HCT116 (cell line): ENCODE measurements at regions not wholly inside any gene's neighbourhood (a gene's known extent, or its start where the extent isn't known, plus 50 kb on each side); places are given as distances from the start of the nearest gene placed in this dataset.

Source experiments
- ATAC-seq: fragments of 200-7000 bp; cut with Tn5 transposase; 2 replicates; pipeline ENCODE4 v1.9.1; 2020; ENCODE audit warnings: mild to moderate bottlenecking, moderate library complexity
- BruUV-seq: library from RNA; stranded (reverse); fragments of 400-500 nt; replicated peaks from 2 replicates; lab custom pipeline; 2021; lab: Mats Ljungman, UMichigan
- CTCF ChIA-PET: fragments of 300-600 bp; sonication (Branson Sonifier 250); formaldehyde crosslinking; loops from one replicate; lab custom pipeline; 2021; ENCODE audit warnings: antibody characterized with exemption; lab: Charles Lee
- POLR2A ChIA-PET: fragments of 300-600, 350-600 bp; sonication (Branson Sonifier 250); formaldehyde crosslinking; loops from one replicate; lab custom pipeline; 2021; ENCODE audit warnings: antibody characterized with exemption; lab: Charles Lee
- RAD21 ChIA-PET, 2 experiments: fragments of 300-600 bp; sonication (Branson Sonifier 250); formaldehyde crosslinking; loops; one replicate each; lab custom pipeline; 2023; ENCODE audit warnings: low total read pairs in 2 of 2; ENCODE audit not compliant: uncharacterized antibody in 2 of 2, unreplicated experiment in 2 of 2, low non-redundant PET in 1 of 2; lab: Charles Lee
- DNase-seq: peaks from one replicate; pipeline ENCODE4 v3.0.0-alpha.2; 2010; ENCODE audit warnings: low read depth, low spot score
- H2AFZ ChIP-seq: fragments of 200-600 bp; shearing (Covaris generic), sonication (generic); 2 replicates; pipeline ENCODE4 v1.6.1; 2017; ENCODE audit warnings: low read depth, mixed run types, mixed read lengths, antibody characterized with exemption, low read length; ENCODE audit not compliant: poor library complexity, severe bottlenecking
- H3K27ac ChIP-seq: 2 replicates; pipeline ENCODE4 v1.5.1; 2012; ENCODE audit warnings: low read depth, low read length
- H3K27me3 ChIP-seq: fragments of 200-600 bp; sonication (generic); 2 replicates; pipeline ENCODE4 v1.6.1; 2016; ENCODE audit warnings: mixed run types, low read length, mixed read lengths; ENCODE audit not compliant: insufficient read depth
- H3K36me3 ChIP-seq, 2 experiments: fragments of 200-500 bp in 1 of 2; fragments of 200-600 bp in 1 of 2; sonication (Bioruptor generic) in 1 of 2; sonication (generic) in 1 of 2; 2 replicates each; pipeline versions ENCODE4 v1.5.1 to v1.6.1; 2014 to 2016; ENCODE audit warnings: low read length in 2 of 2, inconsistent platforms in 1 of 2, mixed read lengths in 1 of 2, mixed run types in 1 of 2; ENCODE audit not compliant: insufficient read depth in 2 of 2, control insufficient read depth in 1 of 2
- H3K4me1 ChIP-seq, 2 experiments: fragments of 200-600 bp in 1 of 2; sonication (generic) in 1 of 2; 2 replicates each; pipeline versions ENCODE4 v1.5.1 to v1.6.1; 2012 to 2017; ENCODE audit warnings: low read length in 2 of 2, inconsistent platforms in 1 of 2, mild to moderate bottlenecking in 1 of 2, mixed read lengths in 1 of 2, mixed run types in 1 of 2, moderate library complexity in 1 of 2; ENCODE audit not compliant: insufficient read depth in 2 of 2, control insufficient read depth in 1 of 2
- H3K4me2 ChIP-seq: fragments of 200-600 bp; sonication (generic); 2 replicates; pipeline ENCODE4 v1.6.1; 2017; ENCODE audit warnings: mixed run types, low read length, mixed read lengths
- H3K4me3 ChIP-seq, 2 experiments: fragments of 200-600 bp in 1 of 2; sonication (generic) in 1 of 2; replicated peaks in 1 of 2; 2 replicates each; pipeline ENCODE4 v1.5.1; 2011 to 2016; ENCODE audit warnings: low read length in 2 of 2, control low read depth in 1 of 2, low read depth in 1 of 2, mild to moderate bottlenecking in 1 of 2, mixed read lengths in 1 of 2, mixed run types in 1 of 2
- H3K79me2 ChIP-seq: fragments of 200-600 bp; sonication (generic); 2 replicates; pipeline ENCODE4 v1.6.1; 2017; ENCODE audit warnings: mild to moderate bottlenecking, mixed run types, low read length, moderate library complexity, mixed read lengths; ENCODE audit not compliant: insufficient read depth
- H3K9ac ChIP-seq: fragments of 200-600 bp; sonication (generic); 2 replicates; pipeline ENCODE4 v1.6.1; 2016; ENCODE audit warnings: low read length, mixed read lengths
- H3K9me2 ChIP-seq: fragments of 200-600 bp; sonication (generic), shearing (Covaris generic); 2 replicates; pipeline ENCODE4 v1.6.1; 2017; ENCODE audit warnings: mixed run types, mild to moderate bottlenecking, moderate library complexity; ENCODE audit not compliant: insufficient read depth
- H3K9me3 ChIP-seq, 2 experiments: fragments of 200-500 bp in 1 of 2; fragments of 200-600 bp in 1 of 2; sonication (Bioruptor generic) in 1 of 2; sonication (generic) in 1 of 2; 2 replicates each; pipeline ENCODE4 v1.6.1; 2014 to 2017; ENCODE audit warnings: low read length in 2 of 2, mixed read lengths in 2 of 2, inconsistent platforms in 1 of 2, low read depth in 1 of 2, mild to moderate bottlenecking in 1 of 2, mixed run types in 1 of 2, moderate library complexity in 1 of 2; ENCODE audit not compliant: control insufficient read depth in 1 of 2, insufficient read depth in 1 of 2
- H4K20me1 ChIP-seq: fragments of 200-600 bp; sonication (generic), shearing (Covaris generic); 2 replicates; pipeline ENCODE4 v1.6.1; 2017; ENCODE audit warnings: mixed run types, mild to moderate bottlenecking, moderate library complexity; ENCODE audit not compliant: insufficient read depth
- ATF3 ChIP-seq: IDR thresholded peaks from 2 replicates; pipeline ENCODE4 v1.6.1; 2012
- CBX3 ChIP-seq: IDR thresholded peaks from 2 replicates; pipeline ENCODE4 v1.6.1; 2012; ENCODE audit warnings: low read depth
- CTCF ChIP-seq, 3 experiments: fragments of 200-600 bp in 1 of 3; sonication (generic) in 1 of 3; IDR thresholded peaks in 2 of 3; conservative IDR thresholded peaks in 1 of 3; 2 replicates each; pipeline ENCODE4 v1.5.1; 2012 to 2017; ENCODE audit warnings: low read depth in 2 of 3, low read length in 2 of 3, antibody characterized with exemption in 1 of 3, borderline replicate concordance in 1 of 3, control low read depth in 1 of 3, mild to moderate bottlenecking in 1 of 3, mixed read lengths in 1 of 3, mixed run types in 1 of 3, moderate library complexity in 1 of 3; ENCODE audit not compliant: insufficient read depth in 1 of 3
- EGR1 ChIP-seq: IDR thresholded peaks from 2 replicates; pipeline ENCODE4 v1.6.1; 2012; ENCODE audit warnings: low read depth
- ELF1 ChIP-seq: IDR thresholded peaks from 2 replicates; pipeline ENCODE4 v1.6.1; 2012; ENCODE audit warnings: low read depth, borderline replicate concordance
- EZH2 ChIP-seq: fragments of 200-600 bp; sonication (generic); IDR thresholded peaks from 2 replicates; pipeline ENCODE4 v1.6.1; 2017; ENCODE audit warnings: antibody characterized with exemption, mixed run types
- EZH2phosphoT487 ChIP-seq: fragments of 200-600 bp; IDR thresholded peaks from 2 replicates; pipeline ENCODE4 v1.6.1; 2018; ENCODE audit warnings: antibody characterized with exemption, borderline replicate concordance
- FOSL1 ChIP-seq: IDR thresholded peaks from 2 replicates; pipeline ENCODE4 v1.6.1; 2012; ENCODE audit warnings: low read depth
- JUND ChIP-seq: IDR thresholded peaks from 2 replicates; pipeline ENCODE4 v1.6.1; 2012
- MAX ChIP-seq: IDR thresholded peaks from 2 replicates; pipeline ENCODE4 v1.6.1; 2012
- POLR2A ChIP-seq: IDR thresholded peaks from 2 replicates; pipeline ENCODE4 v1.7.0; 2011; ENCODE audit warnings: borderline replicate concordance; ENCODE audit not compliant: insufficient read depth, insufficient read length; ENCODE audit errors: extremely low read depth
- POLR2AphosphoS5 ChIP-seq: IDR thresholded peaks from 2 replicates; pipeline ENCODE4 v1.6.1; 2011; ENCODE audit warnings: mild to moderate bottlenecking, low read depth, low read length, moderate library complexity
- RAD21 ChIP-seq: IDR thresholded peaks from 2 replicates; pipeline ENCODE4 v1.6.1; 2012; ENCODE audit warnings: low read depth, mild to moderate bottlenecking
- REST ChIP-seq: IDR thresholded peaks from 2 replicates; pipeline ENCODE4 v1.6.1; 2012; ENCODE audit warnings: low read depth
- SIN3A ChIP-seq: IDR thresholded peaks from 2 replicates; pipeline ENCODE4 v1.6.1; 2012; ENCODE audit warnings: low read depth
- SP1 ChIP-seq: IDR thresholded peaks from 2 replicates; pipeline ENCODE4 v1.6.1; 2012; ENCODE audit warnings: low read depth
- TCF7L2 ChIP-seq: IDR thresholded peaks from 2 replicates; pipeline ENCODE4 v1.7.0; 2011; ENCODE audit warnings: borderline replicate concordance, inconsistent platforms; ENCODE audit not compliant: insufficient read depth, insufficient read length; ENCODE audit errors: extremely low read depth
- YY1 ChIP-seq: IDR thresholded peaks from 2 replicates; pipeline ENCODE4 v1.6.1; 2011; ENCODE audit warnings: low read length, low read depth, moderate library complexity, mild to moderate bottlenecking; ENCODE audit not compliant: insufficient replicate concordance; ENCODE audit errors: extremely low read depth
- ZBTB33 ChIP-seq: IDR thresholded peaks from 2 replicates; pipeline ENCODE4 v1.6.1; 2011; ENCODE audit warnings: mild to moderate bottlenecking, low read length, moderate library complexity; ENCODE audit not compliant: insufficient replicate concordance; ENCODE audit errors: extremely low read depth
- ZFX ChIP-seq: fragments of 450-650 bp; IDR thresholded peaks from 2 replicates; pipeline ENCODE4 v1.6.1; 2017
- intact Hi-C: fragments of 100-400 bp; cut with micrococcal nuclease; formaldehyde crosslinking; loops from 2 replicates; pipeline ENCODE4 v1.10.0; 2022

GRCh38 chr2:58842501-58843155 is 601.5 kb upstream of the FANCL start:
- no peak for TF ChIP-seq ZBTB33
- TF ChIP-seq TCF7L2: no peak
- TF ChIP-seq RAD21: no peak
- TF ChIP-seq CTCF (IDR thresholded peaks at IDR 0.05 in 2 of 3, conservative IDR thresholded peaks at IDR 0.05 in 1 of 3; ENCODE audit: borderline replicate concordance in 1 of 3, insufficient read depth in 1 of 3, low read depth in 2 of 3, low read length in 2 of 3): no peak
- TF ChIP-seq EZH2: no peak
- no peak for TF ChIP-seq MAX
- TF ChIP-seq SIN3A: no peak
- no peak for TF ChIP-seq POLR2A
- TF ChIP-seq EZH2phosphoT487: no peak
- no peak for TF ChIP-seq YY1
- TF ChIP-seq ZFX: no peak
- no peak for TF ChIP-seq JUND
- no peak for TF ChIP-seq SP1
- no peak for TF ChIP-seq POLR2AphosphoS5
- TF ChIP-seq REST: no peak
- no peak for TF ChIP-seq CBX3
- TF ChIP-seq EGR1: no peak
- TF ChIP-seq ELF1: no peak
- TF ChIP-seq ATF3: no peak
- TF ChIP-seq FOSL1: no peak
- H3K79me2 ChIP-seq: no peaks in the 10 kb centered on the region
- no peaks in the 10 kb centered on the region for H3K9me3 ChIP-seq
- no peak overlapping the region for H2AFZ ChIP-seq
- POLR2A ChIA-PET: no interaction called here
- no peak overlapping the region for H3K27ac ChIP-seq
- ATAC-seq: no peak
- RAD21 ChIA-PET: no interaction called here
- H3K9me2 ChIP-seq: no peaks in the 10 kb centered on the region
- no peaks in the 10 kb centered on the region for H3K4me1 ChIP-seq
- H3K27me3 ChIP-seq: no peaks in the 10 kb centered on the region; the same call in 1 of the 2 replicates
- CTCF ChIA-PET: no interaction called here
- H3K4me3 ChIP-seq: no peak overlapping the region
- H4K20me1 ChIP-seq: no peaks in the 10 kb centered on the region
- H3K36me3 ChIP-seq: no peaks in the 10 kb centered on the region
- H3K4me2 ChIP-seq: no peak overlapping the region
- no peak for DNase-seq
- H3K9ac ChIP-seq: no peak overlapping the region
- BruUV-seq: no TSS peak
- intact Hi-C loops: no loop called here
